ENCODE measurements at regions not wholly inside any gene's neighbourhood (a gene's known extent, or its start where the extent isn't known, plus 50 kb on each side); places are given as distances from the start of the nearest gene placed in this dataset.

DNA sequence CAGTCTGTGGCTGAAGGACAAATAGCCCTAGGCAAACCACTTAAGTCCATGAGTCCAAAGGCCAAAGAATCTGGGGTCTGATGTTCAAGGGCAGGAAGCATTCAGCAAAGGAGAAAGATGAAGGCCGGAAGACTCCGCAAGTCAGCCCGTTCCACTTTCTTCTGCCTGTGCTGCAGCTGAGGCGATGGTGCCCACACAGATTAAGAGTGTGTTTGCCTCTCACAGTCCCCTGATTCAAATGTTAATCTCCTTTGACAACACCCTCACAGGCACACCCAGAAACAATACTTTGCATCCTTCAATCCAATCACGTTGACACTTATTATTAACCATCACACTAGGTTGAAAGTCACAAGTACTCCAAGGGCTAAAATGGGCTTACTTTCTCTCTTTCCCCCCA, 605.4 kb upstream of the GNPDA2 start:
- H3K27me3 ChIP-seq (replicated peaks; ENCODE audit: insufficient read depth), result no peaks in the 10 kb centered on the region
- in situ Hi-C loops (cut with MboI), result no loop called here
- 70 to 77% methylated on average over 5 of the region's 5 CpGs for WGBS, 2 experiments (ENCODE audit: low coverage in 1 of 2, low lambda C conversion rate in 2 of 2, missing lambda C conversion rate in 2 of 2)

DNA sequence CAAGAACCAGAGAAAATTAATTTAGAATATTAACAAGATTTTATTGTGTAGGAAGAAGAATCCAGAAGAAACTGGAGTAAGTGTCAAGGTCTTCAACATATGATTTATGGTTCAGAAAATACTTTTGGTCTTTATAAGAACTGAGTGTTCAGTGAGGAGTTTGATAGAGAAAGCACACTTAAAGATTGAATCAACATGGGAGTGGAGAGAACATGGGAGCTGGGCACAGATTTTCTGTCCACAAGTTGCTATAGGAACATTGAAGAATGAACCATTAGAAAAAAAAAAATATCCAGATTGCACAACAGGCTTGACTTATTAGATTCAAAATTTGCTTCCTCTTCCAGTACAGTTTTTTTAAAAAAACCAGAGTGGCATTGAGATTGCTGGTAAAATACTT, 601.2 kb upstream of the GNPDA2 start:
- no peaks in the 10 kb centered on the region for H3K27me3 ChIP-seq (replicated peaks; ENCODE audit: insufficient read depth)
- H3K9me2 ChIP-seq (ENCODE audit: insufficient read depth), result no peaks in the 10 kb centered on the region
- DNase-seq, result no peak

More for the DNA sequence above, 605.4 kb upstream of the GNPDA2 start:
- Histone ChIP-seq H3K9ac (no peak overlapping the region), H2AFZ (no peak overlapping the region), H3K4me3 (no peak overlapping the region), H3K4me2 (ENCODE audit: unreplicated experiment) (no peak overlapping the region), H3K27ac (no peak overlapping the region), H3K4me1 (ENCODE audit: insufficient read depth) (no peaks in the 10 kb centered on the region), H3F3A (ENCODE audit: insufficient read depth) (no peaks in the 10 kb centered on the region), H3K79me2 (ENCODE audit: insufficient read depth) (no peaks in the 10 kb centered on the region), H3K9me2 (ENCODE audit: insufficient read depth) (no peaks in the 10 kb centered on the region), H4K20me1 (ENCODE audit: insufficient read depth) (no peaks in the 10 kb centered on the region), H3K9me3 (ENCODE audit: low read depth) (no peaks in the 10 kb centered on the region), H3K36me3 (ENCODE audit: low read depth) (no peaks in the 10 kb centered on the region)
- TF ChIP-seq EZH2phosphoT487 (IDR thresholded peaks at IDR 0.05; ENCODE audit: insufficient read depth, low read depth) (no peak), EZH2 (IDR thresholded peaks at IDR 0.05; ENCODE audit: insufficient read depth, poor library complexity, severe bottlenecking) (no peak)
- no peak for DNase-seq

DNA sequence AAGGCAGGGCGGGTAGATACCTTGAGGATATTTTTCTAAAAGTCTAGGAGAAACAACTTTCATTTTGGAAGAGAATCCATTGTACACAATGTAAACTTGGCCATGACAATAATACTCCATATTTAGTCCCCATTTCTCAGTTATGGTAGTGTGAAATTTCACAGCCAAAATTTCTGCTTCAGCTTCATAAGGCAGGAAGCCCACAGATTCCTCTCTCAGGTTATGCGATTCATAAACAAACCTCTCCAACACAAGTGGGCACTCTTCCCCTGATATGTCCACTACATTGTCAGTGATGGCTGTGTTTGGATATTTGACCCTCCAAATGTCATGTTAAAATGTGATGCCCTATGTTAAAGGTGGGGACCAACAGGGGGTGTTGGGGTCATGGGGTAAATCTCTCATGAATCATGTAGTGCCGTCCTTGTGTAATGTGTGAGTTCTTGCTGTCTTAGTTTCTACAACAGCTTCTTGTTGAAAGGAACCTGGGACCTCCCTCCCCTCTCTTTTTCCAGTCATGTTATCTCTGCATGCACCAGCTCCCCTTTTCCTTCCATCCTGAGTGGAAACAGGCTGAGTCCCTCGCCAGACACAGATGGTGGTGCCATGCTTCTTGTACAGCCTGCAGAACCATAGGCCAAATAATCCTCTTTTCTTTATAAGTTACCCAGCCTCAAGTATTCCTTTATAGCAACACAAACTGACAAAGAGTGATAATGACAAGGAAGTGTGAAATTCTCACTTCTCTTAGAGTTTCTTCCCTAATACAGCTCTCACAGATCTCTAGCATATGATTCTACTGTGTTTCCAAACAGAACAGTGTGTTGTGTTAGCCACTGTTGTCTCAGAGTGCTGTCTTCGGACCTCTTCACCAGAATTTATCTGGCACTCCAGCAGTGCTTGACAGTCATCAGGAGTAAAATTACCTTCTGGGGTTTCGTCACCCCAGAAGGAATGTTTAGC, 598.4 kb upstream of the GNPDA2 start:
- Histone ChIP-seq H3F3A (ENCODE audit: insufficient read depth) (no peaks in the 10 kb centered on the region), H3K36me3 (ENCODE audit: low read depth) (no peaks in the 10 kb centered on the region), H2AFZ (no peak overlapping the region), H3K27ac (no peak overlapping the region), H3K4me3 (no peak overlapping the region), H3K9me3 (ENCODE audit: low read depth) (no peaks in the 10 kb centered on the region), H3K4me1 (ENCODE audit: insufficient read depth) (no peaks in the 10 kb centered on the region), H3K4me2 (ENCODE audit: unreplicated experiment) (no peak overlapping the region), H4K20me1 (ENCODE audit: insufficient read depth) (no peaks in the 10 kb centered on the region), H3K9ac (no peak overlapping the region), H3K79me2 (ENCODE audit: insufficient read depth) (no peaks in the 10 kb centered on the region), H3K27me3 (replicated peaks; ENCODE audit: insufficient read depth) (no peaks in the 10 kb centered on the region), H3K9me2 (ENCODE audit: insufficient read depth) (no peaks in the 10 kb centered on the region)
- no peak for TF ChIP-seq EZH2phosphoT487 (IDR thresholded peaks at IDR 0.05; ENCODE audit: insufficient read depth, low read depth)
- TF ChIP-seq EZH2 (IDR thresholded peaks at IDR 0.05; ENCODE audit: insufficient read depth, poor library complexity, severe bottlenecking), result no peak
- WGBS, 2 experiments (ENCODE audit: low coverage in 1 of 2, low lambda C conversion rate in 2 of 2, missing lambda C conversion rate in 2 of 2), result 24 to 31% methylated on average over 6 of the region's 6 CpGs
- in situ Hi-C loops (cut with MboI), result no loop called here
- no peak for DNase-seq

More for the DNA sequence above, 601.2 kb upstream of the GNPDA2 start:
- no peaks in the 10 kb centered on the region for H3K9me3 ChIP-seq (ENCODE audit: low read depth)
- H3K27ac ChIP-seq, result no peak overlapping the region
- no peak overlapping the region for H3K4me3 ChIP-seq
- no peaks in the 10 kb centered on the region for H4K20me1 ChIP-seq (ENCODE audit: insufficient read depth)
- no peaks in the 10 kb centered on the region for H3K4me1 ChIP-seq (ENCODE audit: insufficient read depth)
- in situ Hi-C loops (cut with MboI), result no loop called here
- no peak overlapping the region for H3K4me2 ChIP-seq (ENCODE audit: unreplicated experiment)
- no peaks in the 10 kb centered on the region for H3K79me2 ChIP-seq (ENCODE audit: insufficient read depth)
- no peaks in the 10 kb centered on the region for H3K36me3 ChIP-seq (ENCODE audit: low read depth)
- H2AFZ ChIP-seq, result no peak overlapping the region
- no peaks in the 10 kb centered on the region for H3F3A ChIP-seq (ENCODE audit: insufficient read depth)
- no peak overlapping the region for H3K9ac ChIP-seq
- TF ChIP-seq EZH2phosphoT487 (IDR thresholded peaks at IDR 0.05; ENCODE audit: insufficient read depth, low read depth) (no peak), EZH2 (IDR thresholded peaks at IDR 0.05; ENCODE audit: insufficient read depth, poor library complexity, severe bottlenecking) (no peak)

- Histone ChIP-seq H2AFZ (no peak overlapping the region), H3K9me2 (ENCODE audit: insufficient read depth) (no peaks in the 10 kb centered on the region), H3K4me1 (ENCODE audit: insufficient read depth) (no peaks in the 10 kb centered on the region), H3K9ac (no peak overlapping the region), H3K4me3 (no peak overlapping the region), H3K36me3 (ENCODE audit: low read depth) (no peaks in the 10 kb centered on the region), H4K20me1 (ENCODE audit: insufficient read depth) (no peaks in the 10 kb centered on the region), H3K27me3 (replicated peaks; ENCODE audit: insufficient read depth) (no peaks in the 10 kb centered on the region), H3K79me2 (ENCODE audit: insufficient read depth) (no peaks in the 10 kb centered on the region), H3K4me2 (ENCODE audit: unreplicated experiment) (no peak overlapping the region), H3K9me3 (ENCODE audit: low read depth) (no peaks in the 10 kb centered on the region), H3F3A (ENCODE audit: insufficient read depth) (no peaks in the 10 kb centered on the region), H3K27ac (no peak overlapping the region)
- in situ Hi-C loops (cut with MboI), result no loop called here
- TF ChIP-seq EZH2phosphoT487 (IDR thresholded peaks at IDR 0.05; ENCODE audit: insufficient read depth, low read depth) (no peak), EZH2 (IDR thresholded peaks at IDR 0.05; ENCODE audit: insufficient read depth, poor library complexity, severe bottlenecking) (no peak)
- WGBS, 2 experiments (ENCODE audit: low coverage in 1 of 2, low lambda C conversion rate in 2 of 2, missing lambda C conversion rate in 2 of 2), result 13 to 15% methylated on average over 2 of the region's 2 CpGs
- no peak for DNase-seq
These were observed 597.2 kb upstream of the GNPDA2 start for GRCh38 chr4:45323453-45324058.
